ENCODE measurements at regions not wholly inside any gene's neighbourhood (a gene's known extent, or its start where the extent isn't known, plus 50 kb on each side); places are given as distances from the start of the nearest gene placed in this dataset.

- TF ChIP-seq, protein P1, sequence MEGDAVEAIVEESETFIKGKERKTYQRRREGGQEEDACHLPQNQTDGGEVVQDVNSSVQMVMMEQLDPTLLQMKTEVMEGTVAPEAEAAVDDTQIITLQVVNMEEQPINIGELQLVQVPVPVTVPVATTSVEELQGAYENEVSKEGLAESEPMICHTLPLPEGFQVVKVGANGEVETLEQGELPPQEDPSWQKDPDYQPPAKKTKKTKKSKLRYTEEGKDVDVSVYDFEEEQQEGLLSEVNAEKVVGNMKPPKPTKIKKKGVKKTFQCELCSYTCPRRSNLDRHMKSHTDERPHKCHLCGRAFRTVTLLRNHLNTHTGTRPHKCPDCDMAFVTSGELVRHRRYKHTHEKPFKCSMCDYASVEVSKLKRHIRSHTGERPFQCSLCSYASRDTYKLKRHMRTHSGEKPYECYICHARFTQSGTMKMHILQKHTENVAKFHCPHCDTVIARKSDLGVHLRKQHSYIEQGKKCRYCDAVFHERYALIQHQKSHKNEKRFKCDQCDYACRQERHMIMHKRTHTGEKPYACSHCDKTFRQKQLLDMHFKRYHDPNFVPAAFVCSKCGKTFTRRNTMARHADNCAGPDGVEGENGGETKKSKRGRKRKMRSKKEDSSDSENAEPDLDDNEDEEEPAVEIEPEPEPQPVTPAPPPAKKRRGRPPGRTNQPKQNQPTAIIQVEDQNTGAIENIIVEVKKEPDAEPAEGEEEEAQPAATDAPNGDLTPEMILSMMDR (IDR thresholded peaks at IDR 0.05), result no peak
- TF ChIP-seq POLR2A (IDR thresholded peaks at IDR 0.05) (no peak), POLR2AphosphoS5 (IDR thresholded peaks at IDR 0.05) (no peak)
Measured at GRCh38 chr16:24428756-24429155, 110.6 kb upstream of the RBBP6 start.
